Activated T-cell treated with anti-CD3 and anti-CD28 coated beads, Interleukin-2, amount 50 U/mL, for 1 hour (primary cell): ENCODE measurements at regions not wholly inside any gene's neighbourhood (a gene's known extent, or its start where the extent isn't known, plus 50 kb on each side); places are given as distances from the start of the nearest gene placed in this dataset.
"Not testable (repeated sequence)": the region's sequence is repeated elsewhere in the genome, so short reads cannot be mapped to it uniquely, and the experiment has no call there.

Experiments
- DNase-seq: peaks from one replicate; pipeline ENCODE4 v3.0.0-alpha.2; 2020

GRCh38 chr2:192828175-192828574, 633.4 kb upstream of the TMEFF2 start:
- no peak for DNase-seq

GRCh38 chr2:192827735-192828134, 633.0 kb upstream of the TMEFF2 start:
- DNase-seq, result no peak

- DNase-seq, result no peak
Observed at GRCh38 chr2:192814376-192814775, 619.6 kb upstream of the TMEFF2 start.

- DNase-seq, result no peak
Observed at GRCh38 chr2:192813341-192813740, 618.6 kb upstream of the TMEFF2 start.

- DNase-seq, result no peak
Observed at GRCh38 chr2:192809173-192809572, 614.4 kb upstream of the TMEFF2 start.

GRCh38 chr2:192783643-192784042, 588.9 kb upstream of the TMEFF2 start:
- DNase-seq, result no peak

GRCh38 chr2:192775459-192776262, 580.9 kb upstream of the TMEFF2 start:
- no peak for DNase-seq

GRCh38 chr2:192775011-192775410, 580.3 kb upstream of the TMEFF2 start:
- DNase-seq, result no peak

GRCh38 chr2:192773044-192773443, 578.3 kb upstream of the TMEFF2 start:
- no peak for DNase-seq

- no peak for DNase-seq
Observed at GRCh38 chr2:192749611-192750200, 555.0 kb upstream of the TMEFF2 start.

GRCh38 chr2:192741889-192742288, 547.2 kb upstream of the TMEFF2 start:
- no peak for DNase-seq

- no peak for DNase-seq
Observed at GRCh38 chr2:192735447-192735846, 540.7 kb upstream of the TMEFF2 start.

GRCh38 chr2:192729369-192729768, 534.6 kb upstream of the TMEFF2 start:
- DNase-seq, result no peak

- DNase-seq, result no peak
Observed at GRCh38 chr2:192725991-192726390, 531.3 kb upstream of the TMEFF2 start.

- no peak for DNase-seq
Observed at GRCh38 chr2:192719629-192720028, 524.9 kb upstream of the TMEFF2 start.

GRCh38 chr2:192718340-192718739, 523.6 kb upstream of the TMEFF2 start:
- no peak for DNase-seq

GRCh38 chr2:192700934-192701333, 506.2 kb upstream of the TMEFF2 start:
- no peak for DNase-seq

- no peak for DNase-seq
Observed at GRCh38 chr2:192697880-192698279, 503.1 kb upstream of the TMEFF2 start.

GRCh38 chr2:192696857-192697256, 502.1 kb upstream of the TMEFF2 start:
- DNase-seq, result no peak

GRCh38 chr2:192687015-192687414, 492.3 kb upstream of the TMEFF2 start:
- DNase-seq, result no peak

- not testable (repeated sequence) for DNase-seq
Observed at GRCh38 chr2:192682511-192682910, 487.8 kb upstream of the TMEFF2 start.

GRCh38 chr2:192675681-192676080, 480.9 kb upstream of the TMEFF2 start:
- DNase-seq, result no peak

GRCh38 chr2:192669505-192670091, 474.9 kb upstream of the TMEFF2 start:
- no peak for DNase-seq

GRCh38 chr2:192660555-192660954, 465.8 kb upstream of the TMEFF2 start:
- not testable (repeated sequence) for DNase-seq
